Suppressor macrophage treated with lipopolysaccharide for 1 hour (primary cell): ENCODE measurements at regions not wholly inside any gene's neighbourhood (a gene's known extent, or its start where the extent isn't known, plus 50 kb on each side); places are given as distances from the start of the nearest gene placed in this dataset.

Experiments
- DNase-seq, 3 donors: peaks; one replicate each; pipeline ENCODE4 v3.0.0-alpha.2; 2020 to 2022

DNA sequence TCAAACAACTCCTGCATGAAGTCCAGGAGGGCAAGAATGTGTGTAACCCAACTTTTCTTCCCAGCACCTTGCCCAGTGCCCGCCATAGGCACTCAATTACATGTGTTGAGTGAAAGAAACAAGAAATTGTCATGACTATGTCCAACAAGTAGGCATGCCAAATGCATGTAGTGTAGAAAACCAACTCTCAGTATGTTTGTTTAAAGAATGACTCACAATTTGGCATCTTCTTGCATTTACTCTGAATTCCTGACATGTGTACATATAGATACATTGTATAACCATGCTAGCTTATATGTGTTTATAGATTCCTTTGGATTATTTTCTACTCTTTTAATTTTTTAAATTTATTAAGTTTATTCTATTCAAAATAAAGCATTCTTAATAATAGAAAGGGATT, 305.0 kb downstream of the EFNB2 start:
- no peak for DNase-seq

DNA sequence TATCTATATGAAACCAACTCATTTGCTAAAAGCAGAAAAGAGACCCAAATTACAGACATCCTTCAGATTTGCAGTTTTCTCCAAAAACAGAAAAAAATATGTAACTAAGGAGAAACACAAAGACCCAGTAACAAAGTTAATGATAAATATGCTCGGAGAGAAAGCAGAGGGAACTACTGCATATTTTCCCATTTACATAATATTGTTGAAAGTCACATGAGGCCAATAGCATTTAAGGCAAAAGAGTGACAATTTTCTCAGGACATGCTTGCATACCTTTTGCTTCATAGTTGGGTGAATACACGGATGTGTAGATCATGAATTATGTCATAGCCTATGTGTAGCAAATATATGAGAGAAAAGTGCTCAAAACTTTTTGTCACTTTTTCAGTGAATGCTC, 310.3 kb downstream of the EFNB2 start:
- DNase-seq: no peak

GRCh38 chr13:106220211-106220610, 315.3 kb downstream of the EFNB2 start:
- DNase-seq: no peak

DNA sequence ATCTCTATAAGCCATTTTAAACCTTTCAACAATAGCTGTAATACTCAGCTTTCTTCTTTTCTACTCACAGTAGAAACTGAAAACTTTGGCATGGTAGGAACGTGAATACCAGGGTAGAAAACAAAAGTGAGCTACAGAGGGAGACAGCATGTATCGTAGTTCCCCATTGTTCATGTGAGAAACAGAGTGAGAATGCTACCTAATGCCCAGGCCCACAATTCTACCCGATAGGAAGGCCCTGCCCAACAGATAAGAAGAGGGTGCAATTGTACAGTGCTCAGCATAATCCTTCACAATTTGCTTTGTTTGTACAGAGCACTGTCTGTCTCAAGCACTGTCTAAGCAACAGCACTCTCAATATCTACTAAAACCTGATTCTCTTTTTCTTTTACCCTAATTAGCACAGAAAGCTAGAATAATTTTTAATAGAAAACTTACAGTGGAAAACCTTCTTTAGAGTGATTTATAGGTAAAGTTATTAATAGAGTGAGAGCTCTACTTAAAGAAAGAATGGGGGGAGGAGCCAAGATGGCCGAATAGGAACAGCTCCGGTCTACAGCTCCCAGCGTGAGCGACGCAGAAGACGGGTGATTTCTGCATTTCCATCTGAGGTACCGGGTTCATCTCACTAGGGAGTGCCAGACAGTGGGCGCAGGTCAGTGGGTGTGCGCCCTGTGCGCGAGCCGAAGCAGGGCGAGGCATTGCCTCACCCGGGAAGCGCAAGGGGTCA, 322.3 kb downstream of the EFNB2 start:
- DNase-seq: no peak

- DNase-seq: no peak
These were observed 323.0 kb downstream of the EFNB2 start for GRCh38 chr13:106212386-106213010.

DNA sequence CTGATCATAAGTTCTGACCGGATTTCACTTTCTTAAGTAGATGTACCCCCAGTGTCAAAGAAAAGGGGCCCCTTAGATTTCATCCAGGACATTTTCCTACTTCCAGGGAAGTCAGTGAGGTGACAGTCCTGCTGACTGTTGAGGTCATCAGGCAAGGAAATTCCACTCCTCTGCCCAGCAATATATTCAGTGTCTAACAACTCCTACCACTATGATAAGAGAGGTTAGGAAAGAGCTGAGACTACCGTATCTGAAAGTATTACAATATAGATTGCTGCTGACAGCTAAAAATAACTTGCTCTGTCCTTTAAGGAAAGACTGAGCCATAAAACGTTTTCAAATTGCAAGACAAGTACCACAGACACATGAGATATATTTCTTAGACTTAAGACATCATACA, 325.1 kb downstream of the EFNB2 start:
- no peak for DNase-seq

- no peak for DNase-seq
These were observed 329.6 kb downstream of the EFNB2 start for GRCh38 chr13:106205871-106206270.

GRCh38 chr13:106197496-106197895, 338.0 kb downstream of the EFNB2 start:
- DNase-seq: no peak

DNA sequence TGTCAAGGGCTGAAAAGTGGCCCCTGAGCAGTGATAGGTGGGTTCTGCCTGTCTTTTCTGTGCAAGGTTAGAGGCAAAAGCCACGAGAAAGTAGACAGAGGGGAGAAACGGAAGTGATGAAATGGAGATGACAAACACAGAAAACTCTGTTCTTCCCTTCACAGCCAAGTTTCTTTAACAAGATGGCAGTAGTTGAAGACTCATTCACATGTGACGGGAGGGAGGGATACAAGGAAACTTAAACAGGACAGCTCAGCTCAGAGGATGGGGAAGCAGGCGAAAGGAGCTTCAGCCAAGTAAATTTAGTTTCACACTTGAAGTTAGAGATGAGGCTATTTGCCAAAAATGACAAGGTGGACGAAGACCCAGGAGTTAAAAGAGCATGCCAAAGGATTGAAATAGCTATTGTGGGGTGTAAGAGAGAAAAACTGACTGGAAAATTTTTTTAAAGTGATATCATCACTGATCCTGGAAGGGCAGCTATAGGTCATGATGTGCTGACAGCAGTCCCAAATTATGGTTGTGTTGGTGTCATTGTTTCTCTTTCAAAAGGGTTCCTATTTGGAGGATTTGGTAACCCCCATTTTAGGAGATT, 347.9 kb downstream of the EFNB2 start:
- DNase-seq: no peak

GRCh38 chr13:106187101-106187500, 348.4 kb downstream of the EFNB2 start:
- no peak for DNase-seq

DNA sequence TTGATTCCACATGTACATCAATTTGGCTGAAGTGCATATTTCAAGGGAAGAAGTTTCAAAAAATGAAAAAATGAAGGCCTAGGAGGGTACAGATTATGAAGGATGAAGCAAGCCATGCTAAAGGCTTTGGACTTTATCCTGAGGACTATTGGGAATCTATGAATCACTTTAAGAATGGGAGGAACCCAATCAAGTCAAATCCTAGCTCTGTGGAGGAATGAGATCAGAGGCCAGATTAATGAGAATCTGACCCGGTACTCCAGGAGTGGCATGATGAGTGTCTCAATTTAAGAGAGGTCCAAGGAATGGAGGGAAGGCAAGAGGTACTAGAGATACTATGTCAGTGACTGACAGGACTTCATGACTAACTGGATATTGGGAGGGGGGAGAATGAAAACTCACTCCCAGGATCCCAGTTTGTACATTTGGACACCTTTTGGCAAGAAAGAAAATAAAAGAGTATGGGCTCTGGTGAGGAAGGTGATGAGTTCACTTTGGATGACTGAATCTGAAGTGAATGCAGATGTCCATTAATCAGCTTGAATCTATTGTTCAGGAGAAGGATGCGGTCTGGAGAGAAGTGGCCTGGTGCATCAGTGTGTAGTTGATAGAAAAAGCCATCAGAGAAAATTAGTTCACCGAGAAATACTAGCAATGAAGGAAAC, 349.0 kb downstream of the EFNB2 start:
- no peak for DNase-seq

GRCh38 chr13:106184790-106185189, 350.7 kb downstream of the EFNB2 start:
- DNase-seq: no peak

GRCh38 chr13:106183410-106184065, 351.9 kb downstream of the EFNB2 start:
- DNase-seq: no peak

DNA sequence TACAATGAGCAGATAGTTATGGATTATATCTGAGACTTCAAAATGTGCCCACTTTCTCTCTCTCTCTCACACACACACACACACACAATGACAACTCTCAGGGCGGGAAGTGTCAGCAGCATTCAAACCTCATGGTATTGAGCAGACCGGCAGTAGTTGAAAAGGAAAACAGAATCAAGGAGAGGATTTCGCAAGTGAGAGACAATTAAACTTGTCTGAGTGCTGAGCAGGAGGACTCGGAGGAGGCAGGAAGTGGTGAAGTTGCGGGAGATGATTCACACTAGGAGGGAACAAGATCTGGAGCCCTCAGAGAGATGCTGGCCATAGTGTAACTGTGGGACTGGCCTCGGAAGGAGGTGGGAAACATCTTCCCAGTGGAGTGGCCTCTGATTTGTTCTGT, 353.1 kb downstream of the EFNB2 start:
- DNase-seq: peak in 1 of 3 donors; percentile 3

DNA sequence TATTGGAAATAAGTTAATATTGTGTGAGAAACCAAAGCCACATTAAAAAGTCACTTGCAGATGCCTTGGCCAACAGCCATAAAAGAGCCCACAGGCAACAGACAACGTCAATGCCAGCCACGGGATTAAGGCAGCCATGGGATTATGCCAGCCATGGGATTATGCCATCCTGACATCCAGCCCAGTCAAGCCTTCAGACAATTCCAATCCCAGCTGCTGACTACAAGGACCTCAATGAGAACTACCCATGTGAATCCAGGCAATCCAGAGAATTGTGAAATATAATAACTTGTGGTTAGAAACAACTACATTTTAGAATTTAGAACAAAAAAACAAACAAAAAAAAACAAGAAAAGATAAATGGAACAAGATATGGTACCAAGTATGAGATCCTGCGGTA, 356.6 kb downstream of the EFNB2 start:
- no peak for DNase-seq

- DNase-seq: no peak
These were observed 358.3 kb downstream of the EFNB2 start for GRCh38 chr13:106177146-106177545.

DNA sequence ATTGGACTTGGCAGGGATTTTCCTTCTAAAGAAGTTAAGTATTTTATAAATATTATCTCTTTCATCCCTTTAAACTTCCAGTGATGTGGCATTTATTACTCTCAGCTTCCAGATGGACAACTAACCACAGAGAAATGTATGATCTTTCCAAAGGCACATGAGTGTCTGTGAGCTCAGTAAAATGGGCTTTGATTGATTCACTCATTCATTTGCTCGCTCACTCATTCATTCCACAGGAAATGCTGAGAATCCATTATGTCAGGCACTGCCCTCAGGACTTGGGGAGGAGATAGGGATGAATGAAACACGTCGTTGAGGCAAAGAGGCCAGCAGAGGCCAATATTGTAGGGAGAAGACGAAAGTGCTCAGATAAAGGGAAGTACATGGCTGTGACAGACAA, 359.3 kb downstream of the EFNB2 start:
- no peak for DNase-seq

GRCh38 chr13:106173891-106174610, 361.4 kb downstream of the EFNB2 start:
- no peak for DNase-seq

GRCh38 chr13:106173346-106173745, 362.1 kb downstream of the EFNB2 start:
- DNase-seq: no peak

DNA sequence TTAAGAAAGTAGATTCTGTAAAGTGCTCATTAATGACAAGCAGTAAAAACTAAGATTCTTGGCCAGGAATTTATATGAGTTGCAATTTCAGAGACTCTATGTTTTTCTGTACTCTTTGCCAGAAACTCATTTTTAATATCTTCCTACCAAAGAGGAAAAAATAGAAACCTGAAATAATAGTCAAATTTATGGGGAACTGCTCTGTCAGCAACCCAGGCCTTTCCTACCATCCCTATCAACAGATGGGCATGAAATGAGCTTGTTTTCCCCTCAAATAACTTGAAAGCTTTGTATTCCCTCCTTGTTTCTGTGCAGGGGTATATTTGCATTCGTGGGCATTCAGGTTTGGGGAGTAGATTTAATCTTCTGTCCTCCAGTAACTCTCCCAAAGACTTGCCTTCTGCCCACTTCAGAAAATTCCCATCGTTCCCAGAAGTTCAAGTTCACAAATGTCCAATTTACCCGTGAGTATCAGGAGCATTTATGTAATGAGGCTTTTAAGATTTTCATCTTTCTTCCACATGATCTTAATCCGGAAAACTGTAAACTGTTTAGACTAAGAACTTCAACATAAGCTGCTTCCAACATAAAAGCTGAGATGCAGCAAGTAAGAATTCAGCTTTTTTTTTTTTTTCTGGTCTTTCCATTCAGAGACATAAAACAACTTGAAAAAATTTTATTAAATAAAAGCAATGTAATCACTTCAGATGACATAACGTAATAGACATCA, 363.1 kb downstream of the EFNB2 start:
- no peak for DNase-seq

GRCh38 chr13:106163426-106163825, 372.0 kb downstream of the EFNB2 start:
- DNase-seq: no peak

DNA sequence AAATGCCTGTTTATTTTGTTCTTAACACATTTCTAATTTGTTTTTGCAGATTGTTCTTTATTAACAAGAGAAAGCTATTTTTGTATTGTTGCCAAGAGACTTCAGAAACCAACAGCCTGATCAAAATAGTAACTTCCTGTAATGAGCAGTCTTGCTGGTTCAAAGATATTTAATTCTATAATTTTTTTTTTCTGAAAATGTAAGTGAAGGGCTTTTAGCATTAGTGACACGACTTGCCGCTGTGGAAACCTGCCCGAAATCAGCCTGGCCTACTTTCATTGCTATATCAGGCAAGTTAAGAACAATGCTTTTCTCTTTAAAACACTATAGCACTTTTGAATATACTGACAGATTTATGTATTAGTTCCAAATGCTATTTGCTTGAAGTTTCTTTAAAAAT, 374.3 kb downstream of the EFNB2 start:
- DNase-seq: no peak
